Omental fat pad (tissue), 3 donors: ENCODE measurements at regions not wholly inside any gene's neighbourhood (a gene's known extent, or its start where the extent isn't known, plus 50 kb on each side); places are given as distances from the start of the nearest gene placed in this dataset.

ENCODE experiments used
- ATAC-seq: fragments of 150-250 bp; one replicate; pipeline ENCODE4 v1.9.1; 2016; ENCODE audit warnings: mild to moderate bottlenecking, moderate library complexity; ENCODE audit not compliant: low FRiP score
- DNase-seq: peaks from one replicate; pipeline ENCODE4 v3.0.0-alpha.2; 2019; ENCODE audit warnings: low spot score
- TF ChIP-seq, protein P1 (sequence below), 3 donors: fragments of 450-650 bp; IDR thresholded peaks; one replicate each; pipeline ENCODE4 v1.5.1; 2016 to 2017; ENCODE audit warnings: antibody characterized with exemption in 3 of 3, mild to moderate bottlenecking in 3 of 3, moderate library complexity in 2 of 3

DNA sequence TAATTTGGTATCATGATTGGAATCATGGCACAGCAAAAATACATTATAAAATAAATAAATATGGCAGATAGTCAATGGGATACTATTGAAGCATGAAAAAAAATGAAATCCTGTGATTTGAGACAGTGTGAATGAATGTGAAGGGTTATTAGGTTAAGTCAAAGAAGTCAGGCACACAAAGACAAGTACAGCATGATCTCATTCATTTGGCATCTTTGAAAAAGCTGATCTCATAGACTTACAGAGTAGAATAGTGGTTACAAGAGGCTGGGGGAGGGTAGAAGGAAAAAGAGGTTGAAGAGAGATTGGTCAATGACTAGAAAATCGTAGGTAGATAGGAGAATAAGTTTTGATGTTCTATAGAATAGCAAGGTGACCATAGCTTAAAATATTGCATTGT, 295.1 kb upstream of the SLITRK5 start:
- TF ChIP-seq, protein P1, sequence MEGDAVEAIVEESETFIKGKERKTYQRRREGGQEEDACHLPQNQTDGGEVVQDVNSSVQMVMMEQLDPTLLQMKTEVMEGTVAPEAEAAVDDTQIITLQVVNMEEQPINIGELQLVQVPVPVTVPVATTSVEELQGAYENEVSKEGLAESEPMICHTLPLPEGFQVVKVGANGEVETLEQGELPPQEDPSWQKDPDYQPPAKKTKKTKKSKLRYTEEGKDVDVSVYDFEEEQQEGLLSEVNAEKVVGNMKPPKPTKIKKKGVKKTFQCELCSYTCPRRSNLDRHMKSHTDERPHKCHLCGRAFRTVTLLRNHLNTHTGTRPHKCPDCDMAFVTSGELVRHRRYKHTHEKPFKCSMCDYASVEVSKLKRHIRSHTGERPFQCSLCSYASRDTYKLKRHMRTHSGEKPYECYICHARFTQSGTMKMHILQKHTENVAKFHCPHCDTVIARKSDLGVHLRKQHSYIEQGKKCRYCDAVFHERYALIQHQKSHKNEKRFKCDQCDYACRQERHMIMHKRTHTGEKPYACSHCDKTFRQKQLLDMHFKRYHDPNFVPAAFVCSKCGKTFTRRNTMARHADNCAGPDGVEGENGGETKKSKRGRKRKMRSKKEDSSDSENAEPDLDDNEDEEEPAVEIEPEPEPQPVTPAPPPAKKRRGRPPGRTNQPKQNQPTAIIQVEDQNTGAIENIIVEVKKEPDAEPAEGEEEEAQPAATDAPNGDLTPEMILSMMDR (IDR thresholded peaks at IDR 0.05) = no peak
- ATAC-seq = no peak
- DNase-seq = no peak

DNA sequence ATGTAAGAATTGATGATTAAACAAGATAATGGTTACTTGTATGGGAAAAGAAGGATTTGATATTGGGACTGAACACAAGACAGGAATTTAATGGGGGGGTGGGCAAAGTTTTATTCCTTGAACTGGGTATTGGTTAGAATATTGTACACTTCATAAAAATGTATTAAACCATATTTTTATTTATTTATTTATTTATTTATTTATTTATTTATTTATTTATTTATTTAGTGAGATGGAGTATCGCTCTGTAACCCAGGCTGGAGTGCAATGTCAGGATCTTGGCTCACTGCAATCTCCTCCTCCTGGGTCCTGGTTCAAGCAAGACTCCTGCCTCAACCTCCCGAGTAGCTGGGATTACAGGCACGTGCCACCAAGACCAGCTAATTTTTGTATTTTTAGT, 287.1 kb upstream of the SLITRK5 start:
- TF ChIP-seq, protein P1 (IDR thresholded peaks at IDR 0.05) = no peak
- no peak for DNase-seq
- no peak for ATAC-seq

GRCh38 chr13:87393358-87393757, 277.8 kb upstream of the SLITRK5 start:
- ATAC-seq (no peak), DNase-seq (no peak)
- TF ChIP-seq, protein P1 (IDR thresholded peaks at IDR 0.05) = no peak

DNA sequence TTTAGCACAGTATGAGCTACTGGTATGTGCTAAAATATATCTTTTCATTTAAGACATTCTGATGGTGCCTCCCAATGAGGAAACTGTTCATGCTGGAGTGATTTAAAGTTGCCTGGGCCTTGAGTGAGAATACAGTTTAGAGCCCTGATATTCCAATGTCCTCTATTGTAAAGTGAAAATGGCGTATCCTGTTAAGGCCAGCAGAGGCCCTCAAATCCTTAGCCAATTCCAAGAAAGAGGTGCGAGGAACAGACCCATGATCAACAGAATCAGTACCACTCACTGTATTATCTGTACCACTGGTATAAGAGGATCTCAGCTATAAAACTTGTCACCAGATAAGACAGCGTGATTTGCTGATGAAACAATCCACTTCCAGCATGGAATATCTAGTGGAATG, 273.1 kb upstream of the SLITRK5 start:
- DNase-seq = no peak
- no peak for ATAC-seq
- TF ChIP-seq, protein P1 (IDR thresholded peaks at IDR 0.05) = no peak

DNA sequence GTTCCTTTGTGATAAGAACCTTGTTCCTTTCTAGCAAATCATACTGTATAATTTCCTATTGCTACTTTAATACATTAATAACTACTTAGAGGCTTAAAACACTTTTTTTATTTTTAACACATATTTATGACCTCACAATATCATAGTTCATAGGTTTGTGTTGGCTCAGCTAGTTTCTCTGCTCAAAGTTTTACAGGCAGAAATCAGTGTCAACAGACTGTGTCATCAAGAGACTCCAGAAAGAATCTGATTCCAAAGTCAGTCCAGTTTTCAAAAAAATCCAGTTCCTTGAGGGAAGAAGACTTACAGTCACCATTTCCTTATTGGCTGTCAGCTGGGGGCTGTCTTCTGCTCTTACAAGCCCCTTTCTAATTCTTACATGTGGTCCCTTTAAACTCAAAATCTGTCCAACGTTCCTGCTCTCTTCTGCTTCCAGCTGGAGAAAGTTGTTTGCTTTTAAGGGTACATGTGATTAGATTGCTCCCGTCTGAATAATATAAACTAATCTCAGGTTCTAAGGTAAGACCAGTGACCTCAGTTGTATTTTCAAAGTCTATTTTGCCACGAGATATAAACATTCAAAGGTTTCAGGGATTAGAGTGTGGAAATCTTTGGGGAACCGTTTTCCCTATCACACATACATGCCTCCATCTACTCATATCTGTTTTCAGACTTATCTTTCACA, 267.3 kb upstream of the SLITRK5 start:
- TF ChIP-seq, protein P1 (IDR thresholded peaks at IDR 0.05) = no peak
- ATAC-seq (no peak), DNase-seq (no peak)

- TF ChIP-seq, protein P1 (IDR thresholded peaks at IDR 0.05) = no peak
- ATAC-seq (no peak), DNase-seq (no peak)
Observed at GRCh38 chr13:87426742-87427141, 244.4 kb upstream of the SLITRK5 start.

- TF ChIP-seq, protein P1 (IDR thresholded peaks at IDR 0.05) = no peak
- DNase-seq = no peak
- ATAC-seq = no peak
Observed at GRCh38 chr13:87444135-87444534, 227.0 kb upstream of the SLITRK5 start.
